T-helper 1 cell treated with Interleukin-12 subunit alpha and Interleukin-12 subunit beta and Interleukin-4 antibody, amounts not matched to agents 30 μg/mL and 1 μg/mL, for 36 hours (primary cell): ENCODE measurements at regions not wholly inside any gene's neighbourhood (a gene's known extent, or its start where the extent isn't known, plus 50 kb on each side); places are given as distances from the start of the nearest gene placed in this dataset.
"Not testable (repeated sequence)": the region's sequence is repeated elsewhere in the genome, so short reads cannot be mapped to it uniquely, and the experiment has no call there.

ENCODE experiments used
- H3K27ac Mint-ChIP-seq: one replicate; pipeline ENCODE4 v1.8.0; 2021; ENCODE audit warnings: mild to moderate bottlenecking, mixed read lengths
- H3K27me3 Mint-ChIP-seq: one replicate; pipeline ENCODE4 v1.8.0; 2021; ENCODE audit warnings: low read depth, mixed read lengths
- H3K36me3 Mint-ChIP-seq: one replicate; pipeline ENCODE4 v1.8.0; 2021; ENCODE audit warnings: low read depth, mixed read lengths
- H3K4me1 Mint-ChIP-seq: one replicate; pipeline ENCODE4 v1.8.0; 2021; ENCODE audit warnings: low read depth, mixed read lengths
- H3K4me3 Mint-ChIP-seq: one replicate; pipeline ENCODE4 v1.8.0; 2021; ENCODE audit warnings: mild to moderate bottlenecking, moderate library complexity, mixed read lengths
- H3K9me3 Mint-ChIP-seq: one replicate; pipeline ENCODE4 v1.8.0; 2021; ENCODE audit warnings: mixed read lengths

GRCh38 chr2:215889240-215889969 is 123.9 kb downstream of the MREG start:
- not testable (repeated sequence) for H3K4me3 Mint-ChIP-seq, H3K27me3 Mint-ChIP-seq

GRCh38 chr2:215888680-215889079 is 124.7 kb downstream of the MREG start:
- no peaks in the 10 kb centered on the region for H3K36me3 Mint-ChIP-seq
- H3K4me3 Mint-ChIP-seq: no peak overlapping the region
- no peaks in the 10 kb centered on the region for H3K4me1 Mint-ChIP-seq
- H3K27ac Mint-ChIP-seq: no peak overlapping the region
- H3K27me3 Mint-ChIP-seq: no peaks in the 10 kb centered on the region
- H3K9me3 Mint-ChIP-seq: no peaks in the 10 kb centered on the region

More at GRCh38 chr2:215889240-215889969, 123.9 kb downstream of the MREG start:
- H3K4me1 Mint-ChIP-seq, H3K9me3 Mint-ChIP-seq, H3K27ac Mint-ChIP-seq, H3K36me3 Mint-ChIP-seq: not testable (repeated sequence)

- H3K4me1 Mint-ChIP-seq: no peaks in the 10 kb centered on the region
- H3K36me3 Mint-ChIP-seq: no peaks in the 10 kb centered on the region
- H3K9me3 Mint-ChIP-seq: no peaks in the 10 kb centered on the region
- no peaks in the 10 kb centered on the region for H3K27me3 Mint-ChIP-seq
- H3K4me3 Mint-ChIP-seq: no peak overlapping the region
- H3K27ac Mint-ChIP-seq: no peak overlapping the region
Observed at GRCh38 chr2:215887303-215887702, 126.0 kb downstream of the MREG start.

- H3K4me1 Mint-ChIP-seq: no peaks in the 10 kb centered on the region
- no peaks in the 10 kb centered on the region for H3K36me3 Mint-ChIP-seq
- H3K9me3 Mint-ChIP-seq: no peaks in the 10 kb centered on the region
- H3K27ac Mint-ChIP-seq: no peak overlapping the region
- no peak overlapping the region for H3K4me3 Mint-ChIP-seq
- no peaks in the 10 kb centered on the region for H3K27me3 Mint-ChIP-seq
Observed at GRCh38 chr2:215886022-215886421, 127.3 kb downstream of the MREG start.

GRCh38 chr2:215885536-215885935 is 127.8 kb downstream of the MREG start:
- Mint-ChIP-seq H3K27me3 (no peaks in the 10 kb centered on the region), H3K4me1 (no peaks in the 10 kb centered on the region), H3K9me3 (no peaks in the 10 kb centered on the region), H3K27ac (no peak overlapping the region), H3K4me3 (no peak overlapping the region), H3K36me3 (no peaks in the 10 kb centered on the region)

- Mint-ChIP-seq H3K9me3 (no peaks in the 10 kb centered on the region), H3K27ac (no peak overlapping the region), H3K4me1 (no peaks in the 10 kb centered on the region), H3K4me3 (no peak overlapping the region), H3K36me3 (no peaks in the 10 kb centered on the region), H3K27me3 (no peaks in the 10 kb centered on the region)
Observed at GRCh38 chr2:215884451-215885087, 128.8 kb downstream of the MREG start.

GRCh38 chr2:215883799-215884198 is 129.6 kb downstream of the MREG start:
- no peaks in the 10 kb centered on the region for H3K9me3 Mint-ChIP-seq
- H3K27me3 Mint-ChIP-seq: no peaks in the 10 kb centered on the region
- no peak overlapping the region for H3K27ac Mint-ChIP-seq
- no peak overlapping the region for H3K4me3 Mint-ChIP-seq
- H3K4me1 Mint-ChIP-seq: no peaks in the 10 kb centered on the region
- H3K36me3 Mint-ChIP-seq: no peaks in the 10 kb centered on the region

- no peaks in the 10 kb centered on the region for H3K9me3 Mint-ChIP-seq
- no peaks in the 10 kb centered on the region for H3K27me3 Mint-ChIP-seq
- no peak overlapping the region for H3K4me3 Mint-ChIP-seq
- no peak overlapping the region for H3K27ac Mint-ChIP-seq
- H3K36me3 Mint-ChIP-seq: no peaks in the 10 kb centered on the region
- no peaks in the 10 kb centered on the region for H3K4me1 Mint-ChIP-seq
Observed at GRCh38 chr2:215882689-215883088, 130.7 kb downstream of the MREG start.

- H3K27me3 Mint-ChIP-seq: peaks cover 5% of the 10 kb centered on the region
Observed at GRCh38 chr2:215881582-215881981, 131.8 kb downstream of the MREG start.

GRCh38 chr2:215880970-215881369 is 132.4 kb downstream of the MREG start:
- Mint-ChIP-seq H3K36me3 (no peaks in the 10 kb centered on the region), H3K4me1 (no peaks in the 10 kb centered on the region), H3K4me3 (no peak overlapping the region), H3K27me3 (peaks cover 8% of the 10 kb centered on the region), H3K9me3 (no peaks in the 10 kb centered on the region), H3K27ac (no peak overlapping the region)

More at GRCh38 chr2:215881582-215881981, 131.8 kb downstream of the MREG start:
- Mint-ChIP-seq H3K27ac (no peak overlapping the region), H3K4me3 (no peak overlapping the region), H3K4me1 (no peaks in the 10 kb centered on the region), H3K9me3 (no peaks in the 10 kb centered on the region), H3K36me3 (no peaks in the 10 kb centered on the region)

- no peaks in the 10 kb centered on the region for H3K4me1 Mint-ChIP-seq
- H3K27ac Mint-ChIP-seq: no peak overlapping the region
- no peaks in the 10 kb centered on the region for H3K36me3 Mint-ChIP-seq
Observed at GRCh38 chr2:215879977-215880940, 133.1 kb downstream of the MREG start.

GRCh38 chr2:215879331-215879730 is 134.0 kb downstream of the MREG start:
- no peaks in the 10 kb centered on the region for H3K36me3 Mint-ChIP-seq

More at GRCh38 chr2:215879977-215880940, 133.1 kb downstream of the MREG start:
- Mint-ChIP-seq H3K27me3 (peaks cover 12% of the 10 kb centered on the region), H3K9me3 (no peaks in the 10 kb centered on the region), H3K4me3 (no peak overlapping the region)

GRCh38 chr2:215878476-215879063 is 134.8 kb downstream of the MREG start:
- H3K9me3 Mint-ChIP-seq: no peaks in the 10 kb centered on the region
- H3K27me3 Mint-ChIP-seq: peaks cover 20% of the 10 kb centered on the region
- no peak overlapping the region for H3K27ac Mint-ChIP-seq
- no peak overlapping the region for H3K4me3 Mint-ChIP-seq
- no peaks in the 10 kb centered on the region for H3K36me3 Mint-ChIP-seq
- H3K4me1 Mint-ChIP-seq: no peaks in the 10 kb centered on the region

More at GRCh38 chr2:215879331-215879730, 134.0 kb downstream of the MREG start:
- Mint-ChIP-seq H3K9me3 (no peaks in the 10 kb centered on the region), H3K27me3 (peaks cover 20% of the 10 kb centered on the region), H3K4me3 (no peak overlapping the region), H3K27ac (no peak overlapping the region), H3K4me1 (no peaks in the 10 kb centered on the region)

GRCh38 chr2:215876937-215877238 is 136.5 kb downstream of the MREG start:
- H3K9me3 Mint-ChIP-seq: no peaks in the 10 kb centered on the region
- H3K4me1 Mint-ChIP-seq: no peaks in the 10 kb centered on the region
- H3K27me3 Mint-ChIP-seq: peaks cover 26% of the 10 kb centered on the region
- no peaks in the 10 kb centered on the region for H3K36me3 Mint-ChIP-seq
- H3K4me3 Mint-ChIP-seq: no peak overlapping the region
- H3K27ac Mint-ChIP-seq: no peak overlapping the region
